ENCODE measurements at regions not wholly inside any gene's neighbourhood (a gene's known extent, or its start where the extent isn't known, plus 50 kb on each side); places are given as distances from the start of the nearest gene placed in this dataset.
"Not testable (repeated sequence)": the region's sequence is repeated elsewhere in the genome, so short reads cannot be mapped to it uniquely, and the experiment has no call there.

DNA sequence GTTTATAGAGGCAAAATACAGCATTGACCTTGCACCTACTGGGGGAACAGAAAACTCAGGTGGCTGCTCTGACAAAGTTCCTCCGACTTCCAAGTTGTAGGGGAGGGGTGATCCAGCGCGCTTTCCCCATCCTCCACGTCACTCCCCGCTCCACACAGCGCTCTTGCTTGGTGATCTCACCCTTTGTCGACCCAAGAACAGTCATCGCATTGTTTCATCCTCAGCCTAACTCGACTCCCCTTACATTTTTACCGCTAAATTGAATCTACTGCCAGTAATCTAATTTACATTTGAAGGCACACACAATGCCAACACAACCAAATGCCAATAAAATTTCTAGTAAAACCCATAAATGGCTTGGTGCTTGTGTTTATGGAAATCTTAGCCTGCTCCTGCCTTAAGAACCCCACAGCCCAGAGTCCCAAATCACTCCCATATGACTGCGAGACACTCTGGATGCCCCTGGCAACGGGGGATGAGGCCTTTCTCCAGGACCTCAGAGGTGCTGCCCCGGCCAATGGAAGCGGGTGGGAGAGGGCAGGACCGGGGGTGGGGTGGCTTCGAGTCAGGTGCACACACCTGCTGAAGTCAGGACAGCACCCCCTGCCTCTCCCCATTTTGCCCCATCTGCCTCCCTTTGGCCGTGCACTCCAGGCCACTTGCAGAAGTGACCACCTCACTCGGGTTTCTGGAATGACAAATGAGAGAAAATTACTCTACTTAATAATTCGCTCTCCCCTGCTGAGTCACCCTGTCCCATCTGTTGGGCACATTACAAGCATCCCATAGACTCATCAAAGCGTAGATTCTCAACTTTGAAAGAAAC is 98.2 kb upstream of the GSC start:
- no peak for DNase-seq (ENCODE audit: extremely low read depth in 1 of 11, low read depth in 9 of 11, low spot score in 4 of 11)

- no peak for DNase-seq (ENCODE audit: extremely low read depth in 1 of 11, low read depth in 9 of 11, low spot score in 4 of 11)
Observed at GRCh38 chr14:94867209-94867608, 97.3 kb upstream of the GSC start.

DNA sequence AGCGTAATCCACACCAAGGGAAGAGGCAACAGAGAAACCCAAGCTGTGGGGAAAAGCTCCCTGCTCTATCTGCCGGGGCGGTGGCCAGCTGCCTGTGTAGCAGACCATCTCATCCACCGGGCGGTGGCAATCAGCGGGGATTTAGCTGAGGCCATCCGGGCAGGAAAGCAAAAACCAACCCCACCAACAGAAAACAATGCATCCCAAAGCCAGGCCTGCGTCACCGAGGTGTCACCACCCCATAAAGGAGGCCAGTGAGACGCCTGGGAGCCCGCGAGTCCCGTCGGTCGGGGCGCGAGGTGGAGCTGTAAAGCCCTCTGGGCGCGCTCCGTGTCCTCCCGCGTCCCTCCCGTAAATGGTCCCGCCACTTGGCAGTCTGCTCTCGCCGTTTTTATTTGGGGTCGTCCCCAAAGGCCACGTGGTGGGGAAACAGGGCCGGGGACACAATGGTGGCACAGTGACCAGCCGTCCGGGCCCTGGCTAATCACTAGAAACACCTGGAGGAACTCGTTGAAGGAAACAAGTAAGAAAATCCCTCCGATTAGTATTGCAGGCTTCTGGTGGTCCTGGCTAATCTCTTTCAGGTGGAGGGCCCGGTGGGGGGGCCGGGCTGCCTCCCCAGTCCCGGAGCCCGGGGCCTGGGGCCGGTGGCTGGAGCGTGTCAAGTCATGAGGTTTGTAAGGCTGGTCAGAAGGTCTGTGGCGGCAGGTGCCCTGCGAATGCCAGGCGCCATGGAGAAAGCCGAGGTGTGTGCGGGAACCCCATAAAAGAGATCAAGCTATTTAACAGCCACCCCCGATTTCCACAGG is 94.7 kb upstream of the GSC start:
- peak in 6 of 11 donors; percentile 7 to 30 (median 20) for DNase-seq (ENCODE audit: extremely low read depth in 1 of 11, low read depth in 9 of 11, low spot score in 4 of 11)

GRCh38 chr14:94863366-94863765 is 93.5 kb upstream of the GSC start:
- no peak for DNase-seq (ENCODE audit: extremely low read depth in 1 of 11, low read depth in 9 of 11, low spot score in 4 of 11)

DNA sequence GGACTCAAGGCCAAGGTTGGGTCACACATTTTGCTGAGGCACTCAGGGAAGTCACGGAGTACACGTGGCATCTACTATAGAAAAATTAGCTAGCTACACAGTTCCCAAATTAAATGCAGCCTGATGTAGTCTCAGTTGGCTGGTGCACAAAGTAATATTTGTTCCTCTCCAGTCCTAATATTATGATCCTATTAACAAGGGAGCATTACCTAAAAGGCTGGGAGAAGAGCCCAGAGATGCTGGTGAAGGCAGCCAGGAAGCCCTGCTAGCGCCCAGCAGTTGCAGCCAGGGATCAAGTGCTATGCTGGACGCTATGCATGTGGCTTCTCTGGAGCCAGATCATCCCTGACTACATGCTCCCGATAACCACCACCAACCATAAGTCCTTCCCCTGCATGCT is 88.0 kb upstream of the GSC start:
- no peak for DNase-seq (ENCODE audit: extremely low read depth in 1 of 11, low read depth in 9 of 11, low spot score in 4 of 11)

DNA sequence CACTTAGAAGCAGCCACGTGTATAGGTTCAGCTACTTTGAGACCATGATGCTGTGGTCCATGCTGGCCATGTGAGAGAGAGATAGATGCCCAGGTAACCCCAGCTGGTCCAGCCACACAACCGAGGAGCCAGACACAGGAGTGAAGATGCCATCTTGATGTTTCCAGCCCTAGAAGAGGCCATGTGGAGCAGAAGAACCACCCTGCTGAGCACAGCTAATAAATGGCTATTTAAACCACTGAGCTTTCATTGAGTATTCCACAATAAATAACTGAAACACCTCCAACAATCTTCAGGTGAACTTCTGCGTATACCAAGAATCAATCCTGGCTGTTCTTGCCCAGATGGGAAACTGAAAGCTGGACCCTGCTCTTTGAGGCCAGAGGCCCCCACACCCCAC is 84.0 kb upstream of the GSC start:
- no peak for DNase-seq (ENCODE audit: extremely low read depth in 1 of 11, low read depth in 9 of 11, low spot score in 4 of 11)

- DNase-seq (ENCODE audit: extremely low read depth in 1 of 11, low read depth in 9 of 11, low spot score in 4 of 11): no peak
Observed at GRCh38 chr14:94850309-94851211, 80.6 kb upstream of the GSC start.

GRCh38 chr14:94844593-94845152 is 74.8 kb upstream of the GSC start:
- no peak for DNase-seq (ENCODE audit: extremely low read depth in 1 of 11, low read depth in 9 of 11, low spot score in 4 of 11)

DNA sequence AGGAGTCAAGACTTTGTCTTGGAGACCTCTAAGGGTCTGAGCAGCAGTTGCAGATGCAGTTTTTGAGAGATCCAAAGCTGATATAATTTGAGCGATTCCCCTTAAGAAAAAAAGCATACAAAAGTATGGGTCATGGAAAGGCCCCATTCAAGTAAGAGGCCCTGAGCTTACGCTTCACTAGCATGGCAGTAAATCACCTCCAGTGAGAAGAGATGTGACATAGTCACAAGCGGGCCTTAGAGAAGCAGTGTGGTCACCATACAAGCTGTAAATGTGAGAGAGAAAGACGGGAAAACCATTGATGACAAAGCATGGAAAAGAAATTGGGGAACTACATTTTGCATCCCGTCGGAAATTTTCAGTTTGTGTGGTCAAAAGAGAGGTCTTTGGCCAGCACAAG is 70.6 kb upstream of the GSC start:
- no peak for DNase-seq (ENCODE audit: extremely low read depth in 1 of 11, low read depth in 9 of 11, low spot score in 4 of 11)

GRCh38 chr14:94839348-94839747 is 69.4 kb upstream of the GSC start:
- DNase-seq (ENCODE audit: extremely low read depth in 1 of 11, low read depth in 9 of 11, low spot score in 4 of 11): no peak

DNA sequence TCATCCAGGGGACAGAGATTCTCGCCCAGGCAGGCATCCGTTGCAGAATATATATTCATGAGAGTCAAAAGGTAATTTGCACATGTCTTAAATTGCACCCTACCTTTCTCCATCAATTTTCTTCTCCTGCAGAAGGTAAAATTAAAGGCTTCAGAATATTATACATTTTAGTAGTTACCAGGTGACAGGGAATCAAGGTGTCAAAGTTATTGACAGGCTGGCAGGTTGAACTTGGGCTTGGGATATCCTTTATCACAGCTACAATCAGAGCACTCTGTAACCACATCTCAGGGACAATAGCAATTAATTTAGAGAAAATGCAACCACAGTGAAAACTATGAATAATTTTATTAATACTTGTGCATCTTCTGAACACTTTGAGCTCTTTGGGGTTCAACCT is 66.9 kb upstream of the GSC start:
- DNase-seq (ENCODE audit: extremely low read depth in 1 of 11, low read depth in 9 of 11, low spot score in 4 of 11): no peak

GRCh38 chr14:94833633-94834032 is 63.7 kb upstream of the GSC start:
- DNase-seq (ENCODE audit: extremely low read depth in 1 of 11, low read depth in 9 of 11, low spot score in 4 of 11): no peak

- no peak for DNase-seq (ENCODE audit: extremely low read depth in 1 of 11, low read depth in 9 of 11, low spot score in 4 of 11)
Observed at GRCh38 chr14:94831085-94831484, 61.2 kb upstream of the GSC start.

GRCh38 chr14:94827711-94828447 is 58.0 kb upstream of the GSC start:
- no peak for DNase-seq (ENCODE audit: extremely low read depth in 1 of 11, low read depth in 9 of 11, low spot score in 4 of 11)

- no peak for DNase-seq (ENCODE audit: extremely low read depth in 1 of 11, low read depth in 9 of 11, low spot score in 4 of 11)
Observed at GRCh38 chr14:94826774-94827173, 56.9 kb upstream of the GSC start.

DNA sequence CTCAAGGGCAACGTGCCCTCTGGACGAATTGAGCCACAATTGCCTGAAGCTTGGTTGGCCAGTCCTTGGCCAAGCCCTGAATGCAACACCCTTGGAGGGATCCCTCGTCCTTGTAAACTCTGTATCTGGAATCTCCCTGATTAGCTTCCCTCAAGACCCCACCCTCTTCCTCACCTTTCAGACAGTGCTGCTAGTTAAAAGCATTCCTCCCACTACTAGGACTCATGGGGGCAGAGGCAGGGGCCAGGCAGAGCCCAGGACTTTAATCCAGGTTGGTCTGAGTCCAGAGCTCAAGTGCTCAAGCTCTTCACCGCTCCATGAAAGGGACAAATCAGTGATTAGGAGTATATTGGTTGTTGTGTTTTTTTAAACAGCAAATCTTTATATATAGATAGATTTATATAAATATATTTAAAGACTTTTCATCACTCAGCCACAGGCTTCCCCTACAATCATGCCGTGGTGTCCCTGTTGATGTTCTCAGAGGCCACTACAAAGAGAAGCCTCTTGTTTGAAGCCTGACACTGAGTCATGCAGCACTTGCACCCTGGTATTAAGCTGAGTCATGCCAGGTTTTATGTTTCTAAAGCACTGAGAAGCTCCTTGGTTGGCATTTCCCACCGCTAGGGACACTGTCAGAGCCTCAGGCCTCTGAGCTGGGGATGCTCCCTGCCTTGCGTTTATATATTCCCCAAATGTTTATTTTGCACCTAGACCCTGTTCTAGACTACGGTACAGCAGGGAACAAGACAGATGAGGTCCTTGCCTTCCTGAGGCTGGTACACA is 53.8 kb upstream of the GSC start:
- no peak for DNase-seq (ENCODE audit: extremely low read depth in 1 of 11, low read depth in 9 of 11, low spot score in 4 of 11)

DNA sequence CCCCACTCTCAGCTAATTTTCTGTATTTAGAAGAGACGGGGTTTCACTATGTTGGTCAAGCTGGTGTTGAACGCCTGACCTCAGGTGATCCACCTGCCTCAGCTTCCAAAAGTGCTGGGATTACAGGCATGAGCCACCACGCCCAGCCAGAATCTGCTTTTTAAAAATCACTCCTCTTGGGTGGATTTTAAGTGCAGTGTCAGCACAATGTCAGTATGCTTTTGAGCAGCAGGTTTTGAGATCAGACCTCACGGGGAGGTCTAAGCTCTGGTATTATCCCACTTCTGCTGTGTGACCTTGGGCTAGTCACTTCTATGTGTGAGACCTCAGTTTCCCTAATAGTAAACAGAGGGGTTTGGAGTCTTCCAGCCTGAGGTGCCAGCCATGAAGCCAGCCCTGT is 51.8 kb upstream of the GSC start:
- no peak for DNase-seq (ENCODE audit: extremely low read depth in 1 of 11, low read depth in 9 of 11, low spot score in 4 of 11)

DNA sequence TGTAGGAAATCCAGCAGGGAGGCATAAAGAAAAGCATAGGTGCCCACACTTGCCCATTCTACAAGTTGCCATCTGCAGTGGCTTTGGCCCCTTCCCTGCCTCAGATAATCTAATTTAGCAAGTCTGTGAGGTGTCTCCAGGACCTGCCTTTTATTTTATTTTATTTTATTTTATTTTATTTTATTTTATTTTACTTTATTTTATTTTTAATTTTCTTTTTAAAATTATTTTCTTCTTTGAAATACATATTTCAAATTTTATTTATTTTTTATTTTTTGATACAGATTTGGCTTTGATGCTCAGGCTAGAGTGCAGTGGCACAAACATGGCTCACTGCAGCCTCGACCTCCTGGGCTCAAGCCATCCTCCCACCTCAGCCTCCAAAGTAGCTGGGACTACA is 51.0 kb upstream of the GSC start:
- DNase-seq (ENCODE audit: extremely low read depth in 1 of 11, low read depth in 9 of 11, low spot score in 4 of 11): not testable (repeated sequence)
